CD14-positive monocyte (primary cell): ENCODE measurements at regions not wholly inside any gene's neighbourhood (a gene's known extent, or its start where the extent isn't known, plus 50 kb on each side); places are given as distances from the start of the nearest gene placed in this dataset.

Experiments
- DNase-seq, 3 donors: peaks; one replicate each; pipeline ENCODE4 v3.0.0-alpha.2; 2011 to 2022
- H2AFZ ChIP-seq: 2 replicates; pipeline ENCODE4 v1.6.0; 2012; ENCODE audit warnings: mild to moderate bottlenecking, low read depth, low read length, inconsistent platforms; ENCODE audit not compliant: insufficient read depth, poor library complexity, severe bottlenecking
- H3K27ac ChIP-seq, 2 donors: 1 replicate in 1 of 2; 2 replicates in 1 of 2; pipeline ENCODE4 v1.5.1; 2012 to 2013; ENCODE audit warnings: low read length in 2 of 2, control low read depth in 1 of 2, inconsistent platforms in 1 of 2, low read depth in 1 of 2, mild to moderate bottlenecking in 1 of 2
- H3K27me3 ChIP-seq, 2 donors: one replicate each; pipeline versions ENCODE4 v1.6.0 to v1.6.1; 2011 to 2013; ENCODE audit warnings: low read length in 2 of 2; ENCODE audit not compliant: control insufficient read depth in 2 of 2, insufficient read depth in 2 of 2
- H3K36me3 ChIP-seq, 2 donors: replicated peaks in 1 of 2; 1 replicate in 1 of 2; 2 replicates in 1 of 2; pipeline versions ENCODE4 v1.5.1 to v1.6.1; 2012 to 2013; ENCODE audit warnings: low read length in 2 of 2, control low read depth in 1 of 2, inconsistent platforms in 1 of 2, mild to moderate bottlenecking in 1 of 2; ENCODE audit not compliant: insufficient read depth in 2 of 2, control insufficient read depth in 1 of 2
- H3K4me1 ChIP-seq, 2 donors: 1 replicate in 1 of 2; 2 replicates in 1 of 2; pipeline versions ENCODE4 v1.5.1 to v1.6.1; 2012 to 2013; ENCODE audit warnings: low read length in 2 of 2, control low read depth in 1 of 2, inconsistent platforms in 1 of 2, mild to moderate bottlenecking in 1 of 2, moderate library complexity in 1 of 2; ENCODE audit not compliant: insufficient read depth in 2 of 2, control insufficient read depth in 1 of 2
- H3K4me2 ChIP-seq: replicated peaks from 2 replicates; pipeline ENCODE3; 2012; ENCODE audit warnings: low read length, moderate library complexity, mild to moderate bottlenecking; ENCODE audit not compliant: poor library complexity, severe bottlenecking; ENCODE audit errors: extremely low read depth
- H3K4me3 ChIP-seq, 3 experiments: fragments of 200-600 bp in 1 of 3; sonication (generic) in 1 of 3; replicated peaks in 1 of 3; 1 replicate in 2 of 3; 2 replicates in 1 of 3; pipeline ENCODE4 v1.5.1; 2011 to 2013; ENCODE audit warnings: low read length in 3 of 3, mild to moderate bottlenecking in 3 of 3, control low read depth in 2 of 3, low read depth in 2 of 3, inconsistent platforms in 1 of 3, moderate library complexity in 1 of 3
- H3K79me2 ChIP-seq: 2 replicates; pipeline ENCODE4 v1.6.0; 2012; ENCODE audit warnings: mild to moderate bottlenecking, control low read depth, inconsistent platforms, low read length, moderate library complexity; ENCODE audit not compliant: insufficient read depth
- H3K9ac ChIP-seq: 2 replicates; pipeline ENCODE4 v1.6.0; 2017; ENCODE audit warnings: low read length, mild to moderate bottlenecking; ENCODE audit not compliant: insufficient read depth, poor library complexity, severe bottlenecking
- H3K9me3 ChIP-seq, 2 donors: replicated peaks in 1 of 2; 1 replicate in 1 of 2; 2 replicates in 1 of 2; pipeline versions ENCODE4 v1.5.1 to v1.6.1; 2012 to 2013; ENCODE audit warnings: low read length in 2 of 2, control low read depth in 1 of 2; ENCODE audit not compliant: control insufficient read depth in 1 of 2, insufficient read depth in 1 of 2
- H4K20me1 ChIP-seq: 2 replicates; pipeline ENCODE4 v1.6.0; 2012; ENCODE audit warnings: mild to moderate bottlenecking, low read length, control low read depth, moderate library complexity; ENCODE audit not compliant: insufficient read depth
- H3K27ac Mint-ChIP-seq, 7 donors: one replicate each; pipeline ENCODE4 v1.8.0; 2020; ENCODE audit warnings: mild to moderate bottlenecking in 7 of 7, mixed read lengths in 7 of 7, moderate library complexity in 6 of 7, inconsistent platforms in 2 of 7
- H3K27me3 Mint-ChIP-seq, 3 donors: one replicate each; pipeline ENCODE4 v1.8.0; 2021 to 2022; ENCODE audit warnings: low read depth in 3 of 3, mild to moderate bottlenecking in 3 of 3, mixed read lengths in 3 of 3, moderate library complexity in 3 of 3, inconsistent platforms in 1 of 3
- H3K36me3 Mint-ChIP-seq, 2 donors: one replicate each; pipeline ENCODE4 v1.8.0; 2020; ENCODE audit warnings: mixed read lengths in 2 of 2, inconsistent platforms in 1 of 2, mild to moderate bottlenecking in 1 of 2
- H3K4me1 Mint-ChIP-seq: one replicate; pipeline ENCODE4 v1.8.0; 2020; ENCODE audit warnings: mild to moderate bottlenecking, mixed read lengths
- H3K4me3 Mint-ChIP-seq, 2 donors: one replicate each; pipeline ENCODE4 v1.8.0; 2020; ENCODE audit warnings: mild to moderate bottlenecking in 2 of 2, mixed read lengths in 2 of 2, moderate library complexity in 1 of 2
- H3K9me3 Mint-ChIP-seq, 7 donors: one replicate each; pipeline ENCODE4 v1.8.0; 2020 to 2022; ENCODE audit warnings: mixed read lengths in 7 of 7, mild to moderate bottlenecking in 6 of 7, moderate library complexity in 6 of 7, inconsistent platforms in 2 of 7
- CTCF ChIP-seq: fragments of 200-600 bp; IDR thresholded peaks from one replicate; pipeline ENCODE4 v1.8.0; 2022; ENCODE audit warnings: antibody characterized with exemption, mild to moderate bottlenecking
- WGBS: methylation state at CpG from one replicate; pipeline ENCODE4 v1.1.5; 2013; ENCODE audit warnings: missing lambda C conversion rate; ENCODE audit not compliant: insufficient coverage; 5-methylcytosine and 5-hydroxymethylcytosine counted together
- intact Hi-C, 2 donors: fragments of 100-400 bp; cut with micrococcal nuclease; formaldehyde crosslinking; loops; one replicate each; pipeline versions ENCODE4 v1.15.0 to v1.15.1; 2023

DNA sequence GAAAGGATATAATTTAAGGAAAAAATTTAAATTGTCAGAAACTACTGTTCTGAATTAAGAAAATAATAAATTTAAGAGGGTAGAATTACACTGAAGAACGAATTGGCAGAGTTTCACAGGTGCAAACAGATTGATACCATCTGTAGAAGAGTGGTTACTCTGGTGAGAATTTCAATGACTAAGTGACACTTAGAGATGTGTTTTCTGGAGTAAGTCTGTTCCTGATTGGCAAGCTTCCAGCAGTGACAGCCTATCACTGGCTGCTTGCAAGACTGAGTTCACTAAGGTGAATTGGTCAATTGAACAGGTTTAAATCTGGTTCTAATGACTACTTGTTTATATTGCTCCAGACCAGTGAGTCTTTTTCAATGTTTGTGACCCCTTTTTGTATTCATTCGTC, 838.2 kb upstream of the RGS18 start:
- Histone ChIP-seq H4K20me1 (no peaks in the 10 kb centered on the region), H3K4me2 (no peak overlapping the region), H2AFZ (no peak overlapping the region), H3K27me3 (no peaks in the 10 kb centered on the region), H3K27ac (no peak overlapping the region), H3K9me3 (no peaks in the 10 kb centered on the region), H3K4me1 (no peaks in the 10 kb centered on the region), H3K4me3 (no peak overlapping the region), H3K79me2 (no peaks in the 10 kb centered on the region), H3K36me3 (no peaks in the 10 kb centered on the region), H3K9ac (no peak overlapping the region)
- 86% methylated on average over 1 of the region's 2 CpGs for WGBS
- intact Hi-C loops: no loop called here
- no peaks in the 10 kb centered on the region for H3K36me3 Mint-ChIP-seq
- no peaks in the 10 kb centered on the region for H3K27me3 Mint-ChIP-seq
- DNase-seq: no peak
- H3K27ac Mint-ChIP-seq: no peak overlapping the region
- H3K4me1 Mint-ChIP-seq: no peaks in the 10 kb centered on the region
- H3K4me3 Mint-ChIP-seq: no peak overlapping the region
- H3K9me3 Mint-ChIP-seq: peaks cover 0 to 7% (median 0%) of the 10 kb centered on the region in 7 donors
- TF ChIP-seq CTCF: no peak

- no peaks in the 10 kb centered on the region for H3K4me1 ChIP-seq
- TF ChIP-seq CTCF: no peak
- no peaks in the 10 kb centered on the region for H3K27me3 Mint-ChIP-seq
- no peak overlapping the region for H3K4me2 ChIP-seq
- no peak overlapping the region for H3K27ac ChIP-seq
- intact Hi-C loops: no loop called here
- no peaks in the 10 kb centered on the region for H3K36me3 Mint-ChIP-seq
- DNase-seq: no peak
- H3K9me3 Mint-ChIP-seq: peaks cover 0 to 10% (median 0%) of the 10 kb centered on the region in 7 donors
- H2AFZ ChIP-seq: no peak overlapping the region
- no CpG with 5 or more reads among the region's 4 CpGs for WGBS
- H3K79me2 ChIP-seq: no peaks in the 10 kb centered on the region
- H3K27ac Mint-ChIP-seq: no peak overlapping the region
- no peaks in the 10 kb centered on the region for H3K4me1 Mint-ChIP-seq
- H3K4me3 Mint-ChIP-seq: no peak overlapping the region
- no peaks in the 10 kb centered on the region for H4K20me1 ChIP-seq
- no peak overlapping the region for H3K4me3 ChIP-seq
- H3K36me3 ChIP-seq: no peaks in the 10 kb centered on the region
- H3K9me3 ChIP-seq: peaks cover 0 to 4% of the 10 kb centered on the region in 2 donors
- H3K27me3 ChIP-seq: no peaks in the 10 kb centered on the region
- H3K9ac ChIP-seq: no peak overlapping the region
Observed at GRCh38 chr1:191327868-191328267, 830.4 kb upstream of the RGS18 start.
